H1 (cell line): ENCODE measurements at regions not wholly inside any gene's neighbourhood (a gene's known extent, or its start where the extent isn't known, plus 50 kb on each side); places are given as distances from the start of the nearest gene placed in this dataset.
"Not testable (repeated sequence)": the region's sequence is repeated elsewhere in the genome, so short reads cannot be mapped to it uniquely, and the experiment has no call there.

Experiments used
- CTCF ChIA-PET: fragments of 300-600 bp; sonication (Branson Sonifier 250); formaldehyde crosslinking; loops from one replicate; lab custom pipeline; 2021; ENCODE audit not compliant: partially characterized antibody; lab: Charles Lee
- POLR2A ChIA-PET: fragments of 300-600 bp; sonication (Branson Sonifier 250); formaldehyde crosslinking; loops from one replicate; lab custom pipeline; 2021; ENCODE audit warnings: inconsistent platforms; ENCODE audit not compliant: partially characterized antibody; lab: Charles Lee
- DNase-seq, 2 experiments: peaks; one replicate each; pipeline versions ENCODE4 v3.0.0 to v3.0.0-alpha.2; 2010 to 2022; ENCODE audit warnings: low spot score in 2 of 2, low read depth in 1 of 2, mixed read lengths in 1 of 2
- FAIRE-seq: peaks from 2 replicates; lab custom pipeline; 2011; peaks lifted over from hg19 to GRCh38; lab: Jason Lieb, UNC
- H2AFZ ChIP-seq: 2 replicates; pipeline ENCODE4 v1.8.1; 2012; ENCODE audit warnings: low read length, inconsistent platforms
- H2AK5ac ChIP-seq: 2 replicates; pipeline ENCODE4 v1.6.1; 2013; ENCODE audit warnings: low read depth, low read length
- H2BK120ac ChIP-seq: replicated peaks from 2 replicates; pipeline ENCODE3; 2013; ENCODE audit warnings: low read depth, low read length, inconsistent platforms
- H2BK12ac ChIP-seq: 2 replicates; pipeline ENCODE4 v1.6.1; 2013; ENCODE audit warnings: low read depth, low read length
- H2BK15ac ChIP-seq: 2 replicates; pipeline ENCODE4 v1.6.1; 2013; ENCODE audit warnings: low read length
- H2BK20ac ChIP-seq: 2 replicates; pipeline ENCODE4 v1.6.1; 2013; ENCODE audit warnings: low read length
- H2BK5ac ChIP-seq: 2 replicates; pipeline ENCODE4 v1.6.1; 2013; ENCODE audit warnings: low read depth, low read length
- H3K14ac ChIP-seq: 2 replicates; pipeline ENCODE4 v1.6.1; 2013; ENCODE audit warnings: inconsistent platforms; ENCODE audit not compliant: insufficient read length
- H3K18ac ChIP-seq: 2 replicates; pipeline ENCODE4 v1.6.1; 2013; ENCODE audit warnings: low read length; ENCODE audit errors: extremely low read depth
- H3K23ac ChIP-seq: 2 replicates; pipeline ENCODE4 v1.6.1; 2013; ENCODE audit warnings: inconsistent platforms; ENCODE audit not compliant: insufficient read length
- H3K23me2 ChIP-seq: 2 replicates; pipeline ENCODE4 v1.6.1; 2013; ENCODE audit warnings: low read depth, low read length
- H3K27ac ChIP-seq: 2 replicates; pipeline ENCODE4 v1.6.1; 2011; ENCODE audit warnings: low read depth, low read length, inconsistent platforms
- H3K27me3 ChIP-seq, 4 experiments: replicated peaks in 1 of 4; 1 replicate in 1 of 4; 2 replicates in 3 of 4; pipeline versions ENCODE4 v1.6.1 to v1.8.1; 2011 to 2013; ENCODE audit warnings: low read length in 3 of 4, mild to moderate bottlenecking in 3 of 4, inconsistent platforms in 2 of 4, mixed read lengths in 2 of 4, moderate library complexity in 1 of 4; ENCODE audit not compliant: control insufficient read depth in 3 of 4, insufficient read depth in 3 of 4; ENCODE audit errors: extremely low read depth in 1 of 4
- H3K36me3 ChIP-seq, 4 experiments: 2 replicates each; pipeline versions ENCODE4 v1.6.1 to v1.8.1; 2011 to 2013; ENCODE audit warnings: mild to moderate bottlenecking in 4 of 4, low read length in 3 of 4, moderate library complexity in 2 of 4, control low read depth in 1 of 4, inconsistent platforms in 1 of 4; ENCODE audit not compliant: insufficient read depth in 4 of 4, control insufficient read depth in 2 of 4
- H3K4ac ChIP-seq: replicated peaks from 2 replicates; pipeline ENCODE3; 2013; ENCODE audit warnings: low read length, low read depth, mixed read lengths, inconsistent platforms; ENCODE audit not compliant: insufficient read length
- H3K4me1 ChIP-seq, 4 experiments: replicated peaks in 1 of 4; 1 replicate in 1 of 4; 2 replicates in 3 of 4; pipeline versions ENCODE4 v1.6.1 to v1.8.1; 2011 to 2013; ENCODE audit warnings: low read length in 3 of 4, inconsistent platforms in 2 of 4, mixed read lengths in 1 of 4; ENCODE audit not compliant: insufficient read depth in 4 of 4, control insufficient read depth in 3 of 4
- H3K4me2 ChIP-seq, 2 experiments: 2 replicates each; pipeline versions ENCODE4 v1.6.1 to v1.8.1; 2011 to 2013; ENCODE audit warnings: low read depth in 2 of 2, low read length in 2 of 2, control low read depth in 1 of 2, inconsistent platforms in 1 of 2, mild to moderate bottlenecking in 1 of 2; ENCODE audit not compliant: insufficient read depth in 1 of 2
- H3K4me3 ChIP-seq, 4 experiments: fragments of 200-600, 300-600 bp in 1 of 4; sonication (generic), shearing (Covaris generic), sonication (Bioruptor Twin) in 1 of 4; 2 replicates each; pipeline versions ENCODE4 v1.5.1 to v1.8.1; 2011 to 2016; ENCODE audit warnings: low read length in 4 of 4, low read depth in 3 of 4, control low read depth in 2 of 4, inconsistent platforms in 2 of 4, mild to moderate bottlenecking in 2 of 4, mixed read lengths in 1 of 4, moderate library complexity in 1 of 4; ENCODE audit not compliant: insufficient read depth in 2 of 4; ENCODE audit errors: extremely low read depth in 1 of 4
- H3K56ac ChIP-seq: replicated peaks from 2 replicates; pipeline ENCODE3; 2013; ENCODE audit warnings: low read depth, mild to moderate bottlenecking, mixed read lengths, low read length, inconsistent platforms; ENCODE audit not compliant: insufficient read length
- H3K79me1 ChIP-seq: 2 replicates; pipeline ENCODE4 v1.6.1; 2013; ENCODE audit warnings: low read depth, low read length, control low read depth
- H3K79me2 ChIP-seq, 2 experiments: 2 replicates each; pipeline versions ENCODE4 v1.6.1 to v1.8.1; 2012 to 2013; ENCODE audit warnings: low read length in 2 of 2, mild to moderate bottlenecking in 2 of 2, inconsistent platforms in 1 of 2; ENCODE audit not compliant: insufficient read depth in 2 of 2, control insufficient read depth in 1 of 2
- H3K9ac ChIP-seq, 4 experiments: replicated peaks in 1 of 4; 1 replicate in 1 of 4; 2 replicates in 3 of 4; pipeline versions ENCODE4 v1.6.1 to v1.8.1; 2011 to 2013; ENCODE audit warnings: low read depth in 3 of 4, low read length in 3 of 4, control low read depth in 2 of 4, mild to moderate bottlenecking in 2 of 4, moderate library complexity in 2 of 4, inconsistent platforms in 1 of 4; ENCODE audit errors: extremely low read depth in 1 of 4
- H3K9me3 ChIP-seq, 2 experiments: 2 replicates each; pipeline versions ENCODE4 v1.6.1 to v1.8.1; 2012 to 2013; ENCODE audit warnings: mild to moderate bottlenecking in 2 of 2, moderate library complexity in 2 of 2, control low read depth in 1 of 2, inconsistent platforms in 1 of 2, low read depth in 1 of 2, low read length in 1 of 2, mixed read lengths in 1 of 2; ENCODE audit not compliant: insufficient read depth in 2 of 2
- H4K20me1 ChIP-seq, 2 experiments: replicated peaks in 1 of 2; 2 replicates each; pipeline versions ENCODE3 to v1.8.1; 2011 to 2013; ENCODE audit warnings: inconsistent platforms in 2 of 2, low read length in 2 of 2, mild to moderate bottlenecking in 1 of 2; ENCODE audit not compliant: insufficient read depth in 2 of 2, control insufficient read depth in 1 of 2
- H4K5ac ChIP-seq: 2 replicates; pipeline ENCODE4 v1.6.1; 2013; ENCODE audit warnings: low read length, low read depth, mixed read lengths, inconsistent platforms; ENCODE audit not compliant: insufficient read length
- H4K8ac ChIP-seq: 2 replicates; pipeline ENCODE4 v1.8.0; 2013; ENCODE audit warnings: mild to moderate bottlenecking, moderate library complexity, low read length, inconsistent platforms; ENCODE audit not compliant: insufficient read depth; ENCODE audit errors: extremely low read depth
- H4K91ac ChIP-seq: replicated peaks from 2 replicates; pipeline ENCODE3; 2013; ENCODE audit warnings: low read length, mixed read lengths, inconsistent platforms; ENCODE audit not compliant: insufficient read length
- WGBS, 2 experiments: shearing (Covaris generic) in 1 of 2; methylation state at CpG; one replicate each; pipeline versions ENCODE4 v1.1.6 to v1.1.7; 2013 to 2015; ENCODE audit warnings: low lambda C conversion rate in 2 of 2, mixed read lengths in 2 of 2, inconsistent platforms in 1 of 2, low coverage in 1 of 2, missing lambda C conversion rate in 1 of 2; ENCODE audit not compliant: insufficient replicate concordance in 2 of 2, insufficient coverage in 1 of 2, insufficient read length in 1 of 2; ENCODE audit errors: extremely low coverage in 1 of 2, missing lambda C conversion rate in 1 of 2; 5-methylcytosine and 5-hydroxymethylcytosine counted together

- H3K79me2 ChIP-seq, H3K9ac ChIP-seq, H3K14ac ChIP-seq, H3K4me1 ChIP-seq, POLR2A ChIA-PET, H3K4me2 ChIP-seq, H2BK120ac ChIP-seq, H2BK5ac ChIP-seq, H3K27ac ChIP-seq, H3K27me3 ChIP-seq, CTCF ChIA-PET, H3K9me3 ChIP-seq, H4K8ac ChIP-seq, H3K56ac ChIP-seq, H2BK15ac ChIP-seq, H2BK12ac ChIP-seq, FAIRE-seq, DNase-seq, H3K23me2 ChIP-seq, H2AK5ac ChIP-seq, H3K23ac ChIP-seq, H3K36me3 ChIP-seq, H3K4me3 ChIP-seq, H3K18ac ChIP-seq, H4K5ac ChIP-seq, H4K91ac ChIP-seq, H2BK20ac ChIP-seq, H4K20me1 ChIP-seq, H3K79me1 ChIP-seq, H3K4ac ChIP-seq, H2AFZ ChIP-seq: not testable (repeated sequence)
- WGBS, 2 experiments: 83% methylated on average over 1 of the region's 3 CpGs; no CpG with 5 or more reads in 1 of the 2 experiments
Measured at GRCh38 chr9:41787270-41787669, 342.0 kb downstream of the CNTNAP3B start.

- H3K79me1 ChIP-seq, H3K4ac ChIP-seq, H3K4me2 ChIP-seq, H3K4me3 ChIP-seq, POLR2A ChIA-PET, H3K36me3 ChIP-seq, H3K9ac ChIP-seq, H4K91ac ChIP-seq, H3K23ac ChIP-seq, DNase-seq, H2BK15ac ChIP-seq, H3K27me3 ChIP-seq, CTCF ChIA-PET, H3K9me3 ChIP-seq, H4K8ac ChIP-seq, H2AK5ac ChIP-seq, H3K14ac ChIP-seq, H3K18ac ChIP-seq, FAIRE-seq, H2BK5ac ChIP-seq, H3K56ac ChIP-seq, H2BK20ac ChIP-seq, H2BK12ac ChIP-seq, H4K5ac ChIP-seq, H3K4me1 ChIP-seq, H2AFZ ChIP-seq, H2BK120ac ChIP-seq, H3K27ac ChIP-seq, H4K20me1 ChIP-seq, H3K79me2 ChIP-seq: not testable (repeated sequence)
- WGBS, 2 experiments: 96% methylated on average over 7 of the region's 9 CpGs; no CpG with 5 or more reads in 1 of the 2 experiments
- peaks cover 11% of the 10 kb centered on the region; the same call in 1 of the 2 replicates for H3K23me2 ChIP-seq
Measured at GRCh38 chr9:41784006-41784405, 345.2 kb downstream of the CNTNAP3B start.
